Heart left ventricle (tissue), 13 donors: ENCODE measurements at regions not wholly inside any gene's neighbourhood (a gene's known extent, or its start where the extent isn't known, plus 50 kb on each side); places are given as distances from the start of the nearest gene placed in this dataset.

Experiments used
- POLR2A ChIP-seq, 2 donors: fragments of 450-650 bp; IDR thresholded peaks; one replicate each; pipeline ENCODE4 v1.6.1; 2017; ENCODE audit warnings: antibody characterized with exemption in 2 of 2, mild to moderate bottlenecking in 2 of 2, moderate library complexity in 2 of 2
- TF ChIP-seq, protein P1 (sequence below), 12 donors: fragments of 200-600 bp; sonication (generic) in 4 of 12; IDR thresholded peaks; one replicate each; pipeline versions ENCODE4 v1.5.0 to v1.8.0; 2018 to 2022; ENCODE audit warnings: antibody characterized with exemption in 12 of 12, mild to moderate bottlenecking in 5 of 12
- donor health status: ischemic (EF 13 %, LVEDD 7.1; RV severe dilation, severe dysfunction).
- donor health status: DM: no; HTN: yes; CAD: no.
- donor health status: DM: no; HTN: no; CAD: no.
- donor health status: ischemic (EF 25% LVEDD 6.9; RV normal size, moderate dysfunction).
- donor health status: ischemic (EF 25% LVEDD 5.7; RV mildly dilated, moderate dysfunction).
- donor health status: ischemic (EF 35%, LVEDD 5.7; RV mildly dilated, moderate dysfunction).
- donor health status: nonischemic (EF 11% LVEDD 7.7; RV severe dilation, severe dysfunction).
- donor health status: DM: yes; HTN: yes; CAD: no.
- donor health status: PGD.
- donor health status: ischemic (EF 29% LVEDD 5.4; RV normal size, mild dysfunction).
- donor health status: nonischemic (EF 23%, LVEDD 6.1; RV moderate dilation, normal function).

DNA sequence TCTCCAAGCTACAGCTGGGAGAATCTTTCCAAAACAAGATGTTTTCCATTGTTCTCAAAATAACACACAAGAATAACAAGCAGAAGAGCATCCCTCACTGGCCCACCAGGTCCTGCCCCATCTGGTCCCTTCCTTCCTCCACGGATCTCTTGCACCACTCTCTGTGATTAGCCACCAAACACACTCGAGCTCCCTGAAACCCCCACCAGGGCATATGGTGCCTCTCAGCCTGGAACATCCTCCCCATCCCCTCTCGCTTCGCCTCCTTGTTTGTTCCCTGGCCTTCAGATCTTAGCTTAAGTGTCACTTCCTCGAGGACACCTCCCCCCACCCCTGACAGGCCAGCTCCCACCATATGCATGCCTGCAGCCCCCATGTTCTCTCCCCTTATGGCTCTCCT lies 496.6 kb upstream of the PROK2 start:
- no peak for TF ChIP-seq POLR2A (IDR thresholded peaks at IDR 0.05)
- TF ChIP-seq, protein P1, sequence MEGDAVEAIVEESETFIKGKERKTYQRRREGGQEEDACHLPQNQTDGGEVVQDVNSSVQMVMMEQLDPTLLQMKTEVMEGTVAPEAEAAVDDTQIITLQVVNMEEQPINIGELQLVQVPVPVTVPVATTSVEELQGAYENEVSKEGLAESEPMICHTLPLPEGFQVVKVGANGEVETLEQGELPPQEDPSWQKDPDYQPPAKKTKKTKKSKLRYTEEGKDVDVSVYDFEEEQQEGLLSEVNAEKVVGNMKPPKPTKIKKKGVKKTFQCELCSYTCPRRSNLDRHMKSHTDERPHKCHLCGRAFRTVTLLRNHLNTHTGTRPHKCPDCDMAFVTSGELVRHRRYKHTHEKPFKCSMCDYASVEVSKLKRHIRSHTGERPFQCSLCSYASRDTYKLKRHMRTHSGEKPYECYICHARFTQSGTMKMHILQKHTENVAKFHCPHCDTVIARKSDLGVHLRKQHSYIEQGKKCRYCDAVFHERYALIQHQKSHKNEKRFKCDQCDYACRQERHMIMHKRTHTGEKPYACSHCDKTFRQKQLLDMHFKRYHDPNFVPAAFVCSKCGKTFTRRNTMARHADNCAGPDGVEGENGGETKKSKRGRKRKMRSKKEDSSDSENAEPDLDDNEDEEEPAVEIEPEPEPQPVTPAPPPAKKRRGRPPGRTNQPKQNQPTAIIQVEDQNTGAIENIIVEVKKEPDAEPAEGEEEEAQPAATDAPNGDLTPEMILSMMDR (IDR thresholded peaks at IDR 0.05): no peak
